H1 (cell line): ENCODE measurements at regions not wholly inside any gene's neighbourhood (a gene's known extent, or its start where the extent isn't known, plus 50 kb on each side); places are given as distances from the start of the nearest gene placed in this dataset.

Source experiments
- CTCF ChIA-PET: fragments of 300-600 bp; sonication (Branson Sonifier 250); formaldehyde crosslinking; loops from one replicate; lab custom pipeline; 2021; ENCODE audit not compliant: partially characterized antibody; lab: Charles Lee
- POLR2A ChIA-PET: fragments of 300-600 bp; sonication (Branson Sonifier 250); formaldehyde crosslinking; loops from one replicate; lab custom pipeline; 2021; ENCODE audit warnings: inconsistent platforms; ENCODE audit not compliant: partially characterized antibody; lab: Charles Lee
- DNase-seq, 2 experiments: peaks; one replicate each; pipeline versions ENCODE4 v3.0.0 to v3.0.0-alpha.2; 2010 to 2022; ENCODE audit warnings: low spot score in 2 of 2, low read depth in 1 of 2, mixed read lengths in 1 of 2
- FAIRE-seq: peaks from 2 replicates; lab custom pipeline; 2011; peaks lifted over from hg19 to GRCh38; lab: Jason Lieb, UNC
- H2AFZ ChIP-seq: 2 replicates; pipeline ENCODE4 v1.8.1; 2012; ENCODE audit warnings: low read length, inconsistent platforms
- H2AK5ac ChIP-seq: 2 replicates; pipeline ENCODE4 v1.6.1; 2013; ENCODE audit warnings: low read depth, low read length
- H2BK120ac ChIP-seq: replicated peaks from 2 replicates; pipeline ENCODE3; 2013; ENCODE audit warnings: low read depth, low read length, inconsistent platforms
- H2BK12ac ChIP-seq: 2 replicates; pipeline ENCODE4 v1.6.1; 2013; ENCODE audit warnings: low read depth, low read length
- H2BK15ac ChIP-seq: 2 replicates; pipeline ENCODE4 v1.6.1; 2013; ENCODE audit warnings: low read length
- H2BK20ac ChIP-seq: 2 replicates; pipeline ENCODE4 v1.6.1; 2013; ENCODE audit warnings: low read length
- H2BK5ac ChIP-seq: 2 replicates; pipeline ENCODE4 v1.6.1; 2013; ENCODE audit warnings: low read depth, low read length
- H3K14ac ChIP-seq: 2 replicates; pipeline ENCODE4 v1.6.1; 2013; ENCODE audit warnings: inconsistent platforms; ENCODE audit not compliant: insufficient read length
- H3K18ac ChIP-seq: 2 replicates; pipeline ENCODE4 v1.6.1; 2013; ENCODE audit warnings: low read length; ENCODE audit errors: extremely low read depth
- H3K23ac ChIP-seq: 2 replicates; pipeline ENCODE4 v1.6.1; 2013; ENCODE audit warnings: inconsistent platforms; ENCODE audit not compliant: insufficient read length
- H3K23me2 ChIP-seq: 2 replicates; pipeline ENCODE4 v1.6.1; 2013; ENCODE audit warnings: low read depth, low read length
- H3K27ac ChIP-seq: 2 replicates; pipeline ENCODE4 v1.6.1; 2011; ENCODE audit warnings: low read depth, low read length, inconsistent platforms
- H3K27me3 ChIP-seq, 4 experiments: replicated peaks in 1 of 4; 1 replicate in 1 of 4; 2 replicates in 3 of 4; pipeline versions ENCODE4 v1.6.1 to v1.8.1; 2011 to 2013; ENCODE audit warnings: low read length in 3 of 4, mild to moderate bottlenecking in 3 of 4, inconsistent platforms in 2 of 4, mixed read lengths in 2 of 4, moderate library complexity in 1 of 4; ENCODE audit not compliant: control insufficient read depth in 3 of 4, insufficient read depth in 3 of 4; ENCODE audit errors: extremely low read depth in 1 of 4
- H3K36me3 ChIP-seq, 4 experiments: 2 replicates each; pipeline versions ENCODE4 v1.6.1 to v1.8.1; 2011 to 2013; ENCODE audit warnings: mild to moderate bottlenecking in 4 of 4, low read length in 3 of 4, moderate library complexity in 2 of 4, control low read depth in 1 of 4, inconsistent platforms in 1 of 4; ENCODE audit not compliant: insufficient read depth in 4 of 4, control insufficient read depth in 2 of 4
- H3K4ac ChIP-seq: replicated peaks from 2 replicates; pipeline ENCODE3; 2013; ENCODE audit warnings: low read length, low read depth, mixed read lengths, inconsistent platforms; ENCODE audit not compliant: insufficient read length
- H3K4me1 ChIP-seq, 4 experiments: replicated peaks in 1 of 4; 1 replicate in 1 of 4; 2 replicates in 3 of 4; pipeline versions ENCODE4 v1.6.1 to v1.8.1; 2011 to 2013; ENCODE audit warnings: low read length in 3 of 4, inconsistent platforms in 2 of 4, mixed read lengths in 1 of 4; ENCODE audit not compliant: insufficient read depth in 4 of 4, control insufficient read depth in 3 of 4
- H3K4me2 ChIP-seq, 2 experiments: 2 replicates each; pipeline versions ENCODE4 v1.6.1 to v1.8.1; 2011 to 2013; ENCODE audit warnings: low read depth in 2 of 2, low read length in 2 of 2, control low read depth in 1 of 2, inconsistent platforms in 1 of 2, mild to moderate bottlenecking in 1 of 2; ENCODE audit not compliant: insufficient read depth in 1 of 2
- H3K4me3 ChIP-seq, 4 experiments: fragments of 200-600, 300-600 bp in 1 of 4; sonication (generic), shearing (Covaris generic), sonication (Bioruptor Twin) in 1 of 4; 2 replicates each; pipeline versions ENCODE4 v1.5.1 to v1.8.1; 2011 to 2016; ENCODE audit warnings: low read length in 4 of 4, low read depth in 3 of 4, control low read depth in 2 of 4, inconsistent platforms in 2 of 4, mild to moderate bottlenecking in 2 of 4, mixed read lengths in 1 of 4, moderate library complexity in 1 of 4; ENCODE audit not compliant: insufficient read depth in 2 of 4; ENCODE audit errors: extremely low read depth in 1 of 4
- H3K56ac ChIP-seq: replicated peaks from 2 replicates; pipeline ENCODE3; 2013; ENCODE audit warnings: low read depth, mild to moderate bottlenecking, mixed read lengths, low read length, inconsistent platforms; ENCODE audit not compliant: insufficient read length
- H3K79me1 ChIP-seq: 2 replicates; pipeline ENCODE4 v1.6.1; 2013; ENCODE audit warnings: low read depth, low read length, control low read depth
- H3K79me2 ChIP-seq, 2 experiments: 2 replicates each; pipeline versions ENCODE4 v1.6.1 to v1.8.1; 2012 to 2013; ENCODE audit warnings: low read length in 2 of 2, mild to moderate bottlenecking in 2 of 2, inconsistent platforms in 1 of 2; ENCODE audit not compliant: insufficient read depth in 2 of 2, control insufficient read depth in 1 of 2
- H3K9ac ChIP-seq, 4 experiments: replicated peaks in 1 of 4; 1 replicate in 1 of 4; 2 replicates in 3 of 4; pipeline versions ENCODE4 v1.6.1 to v1.8.1; 2011 to 2013; ENCODE audit warnings: low read depth in 3 of 4, low read length in 3 of 4, control low read depth in 2 of 4, mild to moderate bottlenecking in 2 of 4, moderate library complexity in 2 of 4, inconsistent platforms in 1 of 4; ENCODE audit errors: extremely low read depth in 1 of 4
- H3K9me3 ChIP-seq, 2 experiments: 2 replicates each; pipeline versions ENCODE4 v1.6.1 to v1.8.1; 2012 to 2013; ENCODE audit warnings: mild to moderate bottlenecking in 2 of 2, moderate library complexity in 2 of 2, control low read depth in 1 of 2, inconsistent platforms in 1 of 2, low read depth in 1 of 2, low read length in 1 of 2, mixed read lengths in 1 of 2; ENCODE audit not compliant: insufficient read depth in 2 of 2
- H4K20me1 ChIP-seq, 2 experiments: replicated peaks in 1 of 2; 2 replicates each; pipeline versions ENCODE3 to v1.8.1; 2011 to 2013; ENCODE audit warnings: inconsistent platforms in 2 of 2, low read length in 2 of 2, mild to moderate bottlenecking in 1 of 2; ENCODE audit not compliant: insufficient read depth in 2 of 2, control insufficient read depth in 1 of 2
- H4K5ac ChIP-seq: 2 replicates; pipeline ENCODE4 v1.6.1; 2013; ENCODE audit warnings: low read length, low read depth, mixed read lengths, inconsistent platforms; ENCODE audit not compliant: insufficient read length
- H4K8ac ChIP-seq: 2 replicates; pipeline ENCODE4 v1.8.0; 2013; ENCODE audit warnings: mild to moderate bottlenecking, moderate library complexity, low read length, inconsistent platforms; ENCODE audit not compliant: insufficient read depth; ENCODE audit errors: extremely low read depth
- H4K91ac ChIP-seq: replicated peaks from 2 replicates; pipeline ENCODE3; 2013; ENCODE audit warnings: low read length, mixed read lengths, inconsistent platforms; ENCODE audit not compliant: insufficient read length
- CBX5 ChIP-seq: fragments of 300-800, 300-1000 bp; sonication (generic); IDR thresholded peaks from 2 replicates; pipeline ENCODE4 v1.7.1; 2016; ENCODE audit warnings: antibody characterized with exemption, low read length, low read depth
- CTBP2 ChIP-seq: IDR thresholded peaks from 2 replicates; pipeline ENCODE4 v1.7.0; 2011; ENCODE audit warnings: borderline replicate concordance, mild to moderate bottlenecking, moderate library complexity, mixed read lengths, low read length; ENCODE audit not compliant: insufficient read depth, insufficient read length
- EP300 ChIP-seq, 2 experiments: IDR thresholded peaks; 1 replicate in 1 of 2; 2 replicates in 1 of 2; pipeline ENCODE4 v1.6.1; 2011 to 2012; ENCODE audit warnings: low read depth in 2 of 2, low read length in 2 of 2, mild to moderate bottlenecking in 2 of 2, borderline replicate concordance in 1 of 2, inconsistent platforms in 1 of 2, moderate library complexity in 1 of 2
- KDM1A ChIP-seq: fragments of 200-600, 300-600 bp; sonication (generic); IDR thresholded peaks from 2 replicates; pipeline ENCODE4 v1.7.1; 2016; ENCODE audit warnings: mild to moderate bottlenecking, low read length, borderline replicate concordance
- KDM5A ChIP-seq: fragments of 200-600 bp; IDR thresholded peaks from 2 replicates; pipeline ENCODE4 v1.7.1; 2012; ENCODE audit warnings: mild to moderate bottlenecking, low read length, inconsistent platforms, mixed read lengths
- PHF8 ChIP-seq: fragments of 200-600 bp; sonication (generic); conservative IDR thresholded peaks from 2 replicates; pipeline ENCODE4 v1.7.1; 2012; ENCODE audit warnings: low read depth, mild to moderate bottlenecking, inconsistent platforms, low read length, moderate library complexity
- RFX5 ChIP-seq: IDR thresholded peaks from 2 replicates; pipeline ENCODE4 v1.6.1; 2011; ENCODE audit warnings: low read depth, low read length, improper control_type of control experiment, borderline replicate concordance
- SP2 ChIP-seq: IDR thresholded peaks from 2 replicates; pipeline ENCODE4 v1.6.1; 2012; ENCODE audit warnings: mild to moderate bottlenecking, low read length, inconsistent platforms
- SP4 ChIP-seq: IDR thresholded peaks from 2 replicates; pipeline ENCODE4 v1.6.1; 2012; ENCODE audit warnings: low read length, inconsistent platforms
- SRF ChIP-seq: IDR thresholded peaks from 2 replicates; pipeline ENCODE4 v1.6.1; 2011; ENCODE audit warnings: mild to moderate bottlenecking, low read depth, low read length, moderate library complexity
- TAF7 ChIP-seq: optimal IDR thresholded peaks from 2 replicates; pipeline ENCODE3; 2011; ENCODE audit warnings: low read depth, mild to moderate bottlenecking, inconsistent platforms, low read length, moderate library complexity, borderline replicate concordance
- WGBS, 2 experiments: shearing (Covaris generic) in 1 of 2; methylation state at CpG; one replicate each; pipeline versions ENCODE4 v1.1.6 to v1.1.7; 2013 to 2015; ENCODE audit warnings: low lambda C conversion rate in 2 of 2, mixed read lengths in 2 of 2, inconsistent platforms in 1 of 2, low coverage in 1 of 2, missing lambda C conversion rate in 1 of 2; ENCODE audit not compliant: insufficient replicate concordance in 2 of 2, insufficient coverage in 1 of 2, insufficient read length in 1 of 2; ENCODE audit errors: extremely low coverage in 1 of 2, missing lambda C conversion rate in 1 of 2; 5-methylcytosine and 5-hydroxymethylcytosine counted together

- Histone ChIP-seq H3K14ac (no peak overlapping the region), H3K4me2 (no peak overlapping the region), H4K8ac (no peak overlapping the region), H2BK20ac (no peak overlapping the region), H3K4me3 (no peak overlapping the region), H2BK5ac (no peak overlapping the region), H3K23me2 (no peaks in the 10 kb centered on the region), H3K23ac (no peak overlapping the region), H3K79me2 (no peaks in the 10 kb centered on the region), H3K79me1 (no peaks in the 10 kb centered on the region), H4K20me1 (no peaks in the 10 kb centered on the region), H3K27me3 (no peaks in the 10 kb centered on the region), H2AK5ac (no peak overlapping the region), H4K5ac (no peak overlapping the region), H3K18ac (no peak overlapping the region), H2BK15ac (no peak overlapping the region), H3K4me1 (peaks cover 0 to 4% (median 1%) of the 10 kb centered on the region in 4 experiments; a peak in 2 of 7 replicates), H3K4ac (no peak overlapping the region), H2BK120ac (no peak overlapping the region), H2BK12ac (no peak overlapping the region), H3K36me3 (no peaks in the 10 kb centered on the region), H3K9ac (no peak overlapping the region), H3K9me3 (no peaks in the 10 kb centered on the region), H3K27ac (no peak overlapping the region), H3K56ac (no peak overlapping the region), H2AFZ (no peak overlapping the region), H4K91ac (no peak overlapping the region)
- CTCF ChIA-PET, result interaction anchor here (1.5 kb wide), 1 partner anchor 19 kb away, joined by 6 read pairs; no protein-coding TSS in a partner anchor
- 80% methylated on average over 2 of the region's 2 CpGs; no CpG with 5 or more reads in 1 of the 2 experiments for WGBS, 2 experiments
- POLR2A ChIA-PET, result no interaction called here
- FAIRE-seq (no peak), DNase-seq (no peak)
- TF ChIP-seq RFX5, result no peak
- no peak for TF ChIP-seq KDM5A
- TF ChIP-seq KDM1A, result no peak
- TF ChIP-seq SP2, result no peak
- TF ChIP-seq CBX5, result no peak
- TF ChIP-seq PHF8, result no peak
- no peak for TF ChIP-seq EP300 (IDR thresholded peaks at IDR 0.05; ENCODE audit: borderline replicate concordance in 1 of 2, low read depth in 2 of 2, low read length in 2 of 2)
- no peak for TF ChIP-seq SP4
- TF ChIP-seq CTBP2, result no peak
- TF ChIP-seq TAF7, result no peak
- no peak for TF ChIP-seq SRF
Measured at GRCh38 chr6:22925304-22925835, 356.0 kb downstream of the HDGFL1 start.
